GM21381 (cell line): ENCODE measurements at regions not wholly inside any gene's neighbourhood (a gene's known extent, or its start where the extent isn't known, plus 50 kb on each side); places are given as distances from the start of the nearest gene placed in this dataset.

ENCODE experiments used
- ATAC-seq: cut with Tn5 transposase; IDR thresholded peaks from one replicate; pipeline ENCODE4 v1.9.1; 2021; ENCODE audit warnings: mild to moderate bottlenecking, moderate library complexity; ENCODE audit not compliant: unreplicated experiment

DNA sequence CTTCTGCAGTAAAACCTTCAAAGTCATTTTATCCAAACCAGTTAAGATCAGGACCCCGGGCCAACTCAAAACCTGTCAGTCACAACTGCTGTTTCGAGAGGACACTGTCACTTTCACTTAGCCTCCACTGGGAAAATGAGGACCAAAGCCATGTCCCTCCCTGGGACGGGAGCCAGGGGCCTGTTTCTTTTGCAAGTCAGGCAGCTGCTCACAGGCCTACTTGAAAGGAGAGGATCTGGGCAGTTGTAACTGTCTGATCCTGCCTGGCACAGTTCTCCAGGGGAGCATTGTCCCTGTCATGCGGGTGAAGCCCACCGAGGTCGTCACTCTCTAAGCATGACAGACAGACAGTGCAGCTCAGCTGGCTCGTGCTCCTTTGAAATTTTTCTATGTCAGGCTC lies 276.2 kb downstream of the NPIPA8 start:
- no peak for ATAC-seq

DNA sequence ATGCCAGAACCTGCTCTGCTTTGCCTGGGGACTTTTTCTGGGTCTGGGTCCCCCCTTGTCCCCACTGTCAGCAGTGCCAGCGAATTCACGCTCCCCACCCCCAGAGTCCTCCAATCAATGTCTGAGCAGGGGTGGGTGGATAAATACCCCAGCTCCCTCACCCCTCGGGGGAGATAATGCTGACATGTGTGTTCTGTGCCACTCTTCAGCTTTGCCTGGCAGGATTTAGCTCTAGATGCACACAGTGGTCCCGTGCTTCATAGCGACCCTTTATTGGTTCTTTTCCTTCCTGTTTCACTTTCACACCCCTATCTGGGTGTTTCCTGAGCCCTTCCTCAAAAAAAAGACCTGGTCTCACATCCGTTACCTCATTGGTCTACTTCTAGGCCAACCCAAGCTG lies 277.0 kb downstream of the NPIPA8 start:
- no peak for ATAC-seq

DNA sequence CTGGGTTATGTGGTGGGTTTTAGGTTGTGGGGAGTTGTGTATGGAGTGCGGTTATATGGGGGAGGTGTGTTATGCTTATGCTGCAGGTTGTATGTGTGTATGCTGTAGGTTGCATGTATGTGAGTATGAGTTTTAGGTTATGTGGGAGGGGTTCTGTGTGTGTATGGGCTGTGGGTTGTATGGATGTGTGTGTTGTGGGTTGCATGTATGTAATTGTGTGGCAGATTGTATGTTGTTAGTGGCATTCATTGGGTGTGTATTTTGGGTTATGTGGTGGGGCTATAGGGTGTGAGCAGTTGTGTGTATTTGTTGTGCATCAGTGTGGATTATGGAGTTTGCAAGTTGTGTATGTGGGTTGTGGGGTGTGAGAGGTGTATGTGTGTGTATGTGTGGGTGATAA lies 277.4 kb downstream of the NPIPA8 start:
- ATAC-seq = no peak

DNA sequence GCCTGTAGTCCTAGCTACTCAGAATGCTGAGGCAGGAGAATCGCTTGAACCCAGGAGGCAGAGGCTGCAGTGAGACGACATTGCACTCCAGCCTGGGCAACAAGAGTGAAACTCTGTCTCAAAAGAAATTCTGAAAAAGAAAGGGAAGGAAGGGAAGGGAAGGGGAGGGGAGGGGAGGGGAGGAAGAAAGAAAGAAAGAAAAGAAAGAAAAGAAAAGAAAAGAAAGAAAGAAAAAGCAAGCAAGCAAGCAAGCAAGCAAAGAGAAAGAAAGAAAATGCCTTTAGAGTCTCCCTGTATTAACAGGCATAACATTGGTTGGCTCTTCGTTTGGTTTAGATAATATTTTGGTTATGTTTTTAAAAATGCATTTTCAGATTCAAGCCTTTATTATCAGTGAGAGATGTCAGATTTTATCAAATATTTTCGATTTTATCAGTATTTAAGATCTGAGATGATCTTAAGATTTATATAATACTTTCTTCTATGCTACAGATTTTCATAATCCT lies 281.1 kb downstream of the NPIPA8 start:
- no peak for ATAC-seq

DNA sequence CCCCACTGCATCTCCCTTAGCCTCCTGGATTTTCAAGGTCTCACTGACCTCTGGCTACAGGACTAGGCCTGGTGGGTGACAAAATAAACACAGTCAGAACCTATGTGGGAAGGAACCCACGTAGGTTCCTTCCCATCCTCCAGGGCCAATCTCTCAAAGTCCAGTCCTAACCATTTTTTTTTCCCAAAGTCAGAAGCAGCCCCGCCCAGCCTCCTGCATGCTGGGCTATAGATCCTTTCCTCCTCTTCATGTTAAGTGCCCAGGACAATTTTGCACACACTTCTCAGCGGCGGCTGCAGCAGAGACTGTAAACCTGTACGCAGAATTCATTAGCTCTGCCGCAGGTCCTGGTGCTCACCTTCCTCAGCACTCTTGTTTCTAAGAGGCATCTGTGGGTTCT lies 285.8 kb downstream of the NPIPA8 start:
- no peak for ATAC-seq

DNA sequence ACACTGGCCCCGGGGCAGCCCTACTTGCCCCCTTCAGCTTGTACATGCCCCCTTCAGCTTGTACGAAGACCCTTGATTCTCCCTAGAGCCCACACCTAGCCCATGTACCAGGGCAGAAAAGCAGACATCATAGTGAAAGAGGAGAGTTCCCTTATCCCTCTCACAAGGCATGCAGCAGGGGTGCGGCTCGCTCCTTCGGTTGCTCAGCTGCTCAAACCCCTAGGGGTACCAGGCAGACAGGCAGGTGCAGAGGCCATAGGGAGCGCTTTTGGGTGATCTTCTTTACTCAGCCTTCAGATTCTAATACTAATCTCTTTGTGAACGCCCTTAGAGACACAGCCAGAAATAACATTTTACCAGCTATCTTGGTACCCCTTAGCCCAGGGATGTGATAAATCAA lies 286.3 kb downstream of the NPIPA8 start:
- no peak for ATAC-seq

DNA sequence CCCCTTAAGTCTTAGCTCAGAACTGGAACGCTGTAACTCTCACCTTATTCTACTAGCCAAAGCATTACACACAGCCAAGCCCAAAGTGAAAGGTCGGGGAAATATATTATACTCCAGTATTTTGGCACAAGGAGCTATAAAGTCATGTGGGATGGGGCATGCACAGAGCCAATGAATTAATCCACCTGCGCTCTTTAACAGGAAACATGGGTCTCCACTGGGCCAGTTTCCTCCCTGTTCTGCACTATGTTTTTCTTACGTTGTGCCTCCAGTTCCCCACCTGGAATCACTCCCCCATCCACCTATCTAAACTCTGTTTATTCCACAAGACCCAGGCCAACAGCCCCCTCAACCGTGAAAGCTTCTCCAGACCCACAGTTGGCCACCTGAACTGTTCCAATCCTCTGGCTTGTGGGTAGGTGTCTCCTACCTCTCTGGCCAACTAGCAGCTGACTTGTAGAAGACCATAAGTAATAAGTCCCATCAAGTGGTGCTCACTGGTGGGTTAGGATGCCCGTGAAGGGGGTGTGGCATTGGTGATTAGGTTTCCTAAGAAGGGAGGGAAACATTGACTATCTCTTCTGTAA lies 286.9 kb downstream of the NPIPA8 start:
- ATAC-seq = no peak

DNA sequence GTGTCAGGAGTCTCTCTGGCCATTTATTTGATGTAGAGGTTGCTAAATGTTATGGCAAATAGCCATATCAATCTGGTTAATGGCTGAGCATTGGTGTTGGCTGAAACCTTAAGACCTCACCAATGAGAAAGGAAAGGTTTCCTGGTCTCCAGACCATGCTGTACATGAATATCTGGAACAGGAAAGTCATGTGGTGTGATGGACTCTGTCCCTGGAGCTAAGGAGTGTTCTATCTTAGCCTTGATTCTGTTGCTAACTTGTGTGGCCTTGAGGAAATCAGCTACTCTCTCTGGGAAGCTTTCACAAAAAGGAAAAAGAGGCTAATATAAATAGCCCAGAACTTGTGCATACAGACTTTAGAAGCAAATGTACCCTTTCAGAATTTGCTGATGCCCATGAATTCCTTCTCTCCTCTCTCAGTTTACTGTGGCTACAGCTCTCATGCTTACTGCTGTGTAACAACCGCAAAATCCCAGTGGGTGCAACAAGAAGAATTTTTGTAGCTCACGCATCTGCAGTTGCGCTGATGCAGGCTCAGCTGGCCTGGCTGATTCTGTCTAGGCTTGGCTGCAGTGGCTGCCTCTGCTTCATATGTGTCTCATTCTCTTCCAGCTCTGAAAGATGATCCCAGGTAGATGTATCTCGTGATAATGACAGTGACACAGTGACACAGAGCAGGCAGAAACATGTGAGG lies 287.5 kb downstream of the NPIPA8 start:
- ATAC-seq = no peak

DNA sequence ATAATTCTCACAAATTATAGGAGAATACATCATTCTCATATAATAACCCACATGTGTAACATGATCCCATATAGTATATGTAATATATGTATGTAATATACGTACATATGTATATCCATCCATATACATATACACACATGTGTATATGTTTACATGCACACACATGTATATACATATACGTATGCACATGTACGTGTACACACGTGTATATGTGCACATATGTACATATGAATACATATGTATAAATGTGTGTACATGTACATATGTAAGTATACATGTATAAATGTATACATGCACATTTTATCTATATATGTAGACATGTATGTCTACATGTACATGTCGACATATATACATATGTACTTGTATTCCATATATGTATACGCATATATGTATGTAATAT lies 288.8 kb downstream of the NPIPA8 start:
- no peak for ATAC-seq

DNA sequence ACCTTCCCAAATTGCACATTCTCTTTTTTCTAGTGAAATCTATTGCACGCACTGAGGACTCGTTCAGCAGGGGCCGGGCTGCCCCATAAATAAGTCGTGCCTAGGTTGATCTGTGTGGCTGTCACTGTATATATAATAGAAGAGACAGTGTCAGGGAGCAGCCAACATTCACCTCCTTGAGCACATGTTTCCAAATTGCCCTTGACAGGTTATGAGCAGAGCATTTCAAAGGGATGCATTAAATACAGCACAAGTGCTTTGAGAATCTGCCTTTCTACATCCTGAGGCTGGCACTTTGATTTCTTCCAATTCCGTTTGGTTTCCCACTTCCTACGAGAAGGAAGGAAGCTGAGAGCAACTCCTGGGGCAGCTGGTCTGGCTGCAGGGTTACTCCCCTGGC lies 291.2 kb downstream of the NPIPA8 start:
- ATAC-seq = no peak

DNA sequence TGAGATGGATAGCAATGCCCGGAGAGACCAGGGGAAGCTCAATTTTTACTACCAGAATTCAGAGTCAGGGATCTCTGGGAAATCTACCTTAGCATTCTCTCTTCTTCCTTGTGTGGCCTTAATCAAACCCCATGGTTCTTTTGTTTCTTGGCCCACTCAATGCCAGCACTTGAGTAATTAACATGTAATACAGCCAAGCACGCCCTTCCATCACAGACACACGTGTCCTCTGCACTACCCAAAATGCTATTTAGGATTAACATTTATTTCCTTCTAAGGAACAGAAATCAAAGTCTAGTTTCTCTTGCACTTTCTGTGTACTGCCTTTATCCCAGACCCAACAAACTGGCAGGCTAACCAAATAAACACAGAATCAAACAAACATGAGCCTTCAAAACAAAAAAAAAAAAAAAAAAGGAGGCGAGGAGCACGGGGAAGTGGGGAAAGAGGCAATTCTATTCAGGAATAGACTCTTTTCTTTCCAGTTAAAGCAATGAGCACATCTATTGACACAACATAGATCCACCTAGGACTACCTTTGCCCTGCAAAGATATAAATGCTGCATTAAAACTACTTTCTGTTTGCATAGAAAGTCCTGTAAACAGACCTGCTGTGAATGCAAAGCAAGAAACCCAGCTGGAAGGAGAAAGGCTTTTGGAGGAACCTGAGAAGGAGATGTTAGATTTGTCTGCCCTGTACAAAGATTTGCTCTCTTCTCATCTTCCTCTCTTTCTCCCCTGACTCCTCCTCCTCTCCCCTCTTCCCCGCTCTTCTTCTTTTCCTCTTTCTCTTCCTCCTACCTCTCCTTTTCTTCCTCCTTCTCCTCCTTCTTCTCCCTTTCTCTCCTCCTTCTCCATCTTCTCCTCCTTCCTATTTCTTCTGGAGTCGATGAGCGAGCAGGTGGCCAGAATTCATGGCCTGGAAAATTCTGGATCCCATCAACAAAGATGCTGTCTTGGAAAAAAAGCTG lies 294.4 kb downstream of the NPIPA8 start:
- ATAC-seq = no peak

DNA sequence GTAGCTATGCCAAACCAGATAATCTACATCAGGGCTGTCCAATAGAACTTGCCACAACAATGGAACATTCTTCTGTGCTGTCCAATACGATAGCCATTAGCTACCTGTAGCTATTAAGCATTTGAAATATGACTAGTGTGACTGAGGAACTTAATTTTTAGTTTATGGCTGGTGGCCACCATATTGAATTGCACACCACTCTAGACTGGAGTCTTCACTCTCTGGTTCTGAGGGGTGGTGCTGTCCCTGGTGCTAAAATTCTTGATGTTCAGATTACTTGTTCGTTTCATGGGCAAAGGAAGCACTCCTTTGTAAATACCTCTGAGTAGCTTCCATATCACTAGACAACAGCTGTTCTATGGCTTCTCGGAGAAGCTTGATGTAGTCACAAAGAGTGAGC lies 296.6 kb downstream of the NPIPA8 start:
- no peak for ATAC-seq

DNA sequence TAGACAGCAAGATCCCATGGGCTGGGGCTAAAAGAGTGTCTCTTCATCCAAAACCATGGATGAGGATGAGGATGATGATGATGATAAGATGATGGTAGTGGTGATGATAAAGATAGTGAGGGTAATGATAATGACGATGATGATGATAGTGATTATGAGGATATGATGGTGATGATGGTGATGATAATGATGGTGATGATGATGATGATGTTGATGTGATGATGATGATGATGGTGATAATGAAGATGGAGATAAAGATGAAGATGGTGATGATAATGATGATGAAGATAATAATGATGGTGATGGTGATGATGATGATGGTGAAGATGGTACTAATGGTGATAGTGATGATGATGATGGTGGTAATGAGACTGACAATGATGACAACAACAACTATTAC lies 299.5 kb downstream of the NPIPA8 start:
- no peak for ATAC-seq

DNA sequence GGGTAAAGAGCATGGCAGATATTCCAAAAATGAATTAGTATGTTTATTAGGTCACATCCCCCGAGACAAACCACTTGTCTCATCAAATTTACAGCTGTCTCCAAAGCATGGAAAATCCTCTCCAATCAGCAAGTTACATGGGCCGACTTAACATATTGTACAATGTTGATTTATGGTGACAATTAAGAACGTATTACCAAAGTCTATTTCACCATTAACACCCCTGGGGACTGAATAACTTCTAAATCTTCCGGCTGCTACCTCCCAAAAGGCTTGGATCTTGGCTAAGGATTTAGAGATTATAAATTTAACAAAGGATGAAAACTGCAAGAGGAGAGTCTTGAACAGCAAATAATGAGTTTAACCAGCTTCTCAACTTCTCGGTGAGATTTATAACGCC lies 311.9 kb downstream of the NPIPA8 start:
- no peak for ATAC-seq

DNA sequence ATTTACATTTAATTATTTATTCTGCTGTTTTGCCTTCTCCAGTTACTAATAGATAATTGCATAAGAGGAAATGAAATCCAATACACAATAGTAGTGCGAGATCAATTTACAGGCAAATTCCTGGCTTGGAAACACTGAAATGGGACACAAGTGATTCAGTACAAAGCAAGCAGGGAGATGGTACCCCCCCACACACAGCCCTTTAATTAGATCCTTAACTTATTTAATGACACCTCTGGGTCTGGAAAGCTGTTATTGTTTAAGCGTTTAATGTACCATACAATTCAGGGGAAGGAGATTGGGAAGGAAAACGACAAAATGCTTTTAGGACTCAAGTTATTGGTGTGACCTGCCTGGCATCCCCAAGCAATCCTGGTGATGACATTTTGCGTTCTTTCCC lies 318.2 kb downstream of the NPIPA8 start:
- no peak for ATAC-seq

DNA sequence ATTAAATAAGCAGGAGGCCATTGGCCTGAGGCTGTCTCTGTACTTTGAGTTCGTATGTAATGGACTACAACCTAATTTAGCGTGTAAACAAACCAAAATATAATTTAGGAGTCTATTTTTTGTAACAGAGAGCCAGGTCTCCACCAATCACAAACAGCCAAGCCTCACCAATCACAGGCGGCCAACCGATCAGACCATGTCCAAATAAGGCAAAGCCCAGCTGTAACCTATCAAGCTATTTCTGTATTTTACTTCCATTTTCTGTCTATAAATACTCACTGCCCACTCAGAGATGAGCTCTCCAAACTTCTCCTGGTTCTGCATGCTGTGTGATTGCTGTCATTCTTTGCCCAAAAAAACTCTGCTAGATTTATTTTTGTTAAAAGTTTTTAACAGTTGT lies 322.7 kb downstream of the NPIPA8 start:
- ATAC-seq = no peak

DNA sequence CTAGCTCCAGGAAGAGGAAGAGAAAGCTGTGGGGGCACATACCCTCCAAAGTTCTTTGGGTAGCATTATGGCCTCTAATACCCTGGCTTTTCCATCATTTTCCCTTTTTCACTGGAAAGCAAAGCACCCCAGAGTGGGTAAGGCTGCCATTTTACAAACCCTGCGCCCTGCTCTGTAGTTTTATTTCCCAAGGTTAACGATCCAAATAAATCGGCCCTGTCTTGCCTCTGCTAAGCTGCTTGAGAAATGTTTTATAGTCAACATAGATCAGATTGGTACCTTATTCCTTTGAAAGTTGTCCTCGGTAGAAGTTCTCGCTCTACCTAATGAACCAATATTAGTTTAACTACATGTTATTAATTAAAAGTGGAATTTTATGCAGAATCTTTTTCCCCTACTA lies 328.2 kb downstream of the NPIPA8 start:
- no peak for ATAC-seq

DNA sequence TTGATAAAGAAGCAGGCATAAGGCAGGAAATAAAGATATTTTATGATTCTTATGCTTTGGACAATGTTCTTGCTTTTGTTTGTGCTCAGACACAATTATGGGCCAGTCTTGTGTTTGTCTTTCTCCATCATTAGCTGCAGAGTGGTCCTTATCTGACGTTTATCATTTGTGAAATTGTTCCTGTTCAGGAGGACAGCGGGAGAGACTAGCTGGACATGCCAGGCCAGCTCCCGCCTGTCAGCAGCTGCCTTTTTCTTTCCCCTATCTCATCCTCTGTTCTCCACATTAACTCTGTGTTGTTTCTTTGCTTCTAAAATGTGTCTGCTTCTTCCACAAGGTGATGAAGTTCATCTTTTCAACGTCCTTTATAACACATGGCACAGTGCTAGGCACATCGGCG lies 333.5 kb downstream of the NPIPA8 start:
- no peak for ATAC-seq

DNA sequence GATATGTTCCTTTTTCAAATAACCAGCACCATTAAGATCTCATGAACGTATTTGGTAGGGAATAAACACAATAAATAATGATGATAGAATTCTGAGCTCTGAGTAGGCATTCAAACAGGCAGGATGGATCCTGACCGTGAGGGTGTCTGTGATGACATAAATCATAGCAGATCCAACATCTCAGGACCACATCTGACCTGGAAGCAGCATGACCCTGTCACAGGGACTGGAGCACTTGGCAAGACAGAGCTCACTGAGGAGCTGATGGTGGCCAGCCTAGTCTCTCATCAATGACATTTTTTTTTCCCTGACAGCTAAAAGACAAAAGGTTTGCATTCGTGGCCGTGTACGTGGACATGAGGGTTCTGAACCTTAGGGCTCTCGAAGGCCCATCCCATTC lies 337.5 kb downstream of the NPIPA8 start:
- no peak for ATAC-seq

DNA sequence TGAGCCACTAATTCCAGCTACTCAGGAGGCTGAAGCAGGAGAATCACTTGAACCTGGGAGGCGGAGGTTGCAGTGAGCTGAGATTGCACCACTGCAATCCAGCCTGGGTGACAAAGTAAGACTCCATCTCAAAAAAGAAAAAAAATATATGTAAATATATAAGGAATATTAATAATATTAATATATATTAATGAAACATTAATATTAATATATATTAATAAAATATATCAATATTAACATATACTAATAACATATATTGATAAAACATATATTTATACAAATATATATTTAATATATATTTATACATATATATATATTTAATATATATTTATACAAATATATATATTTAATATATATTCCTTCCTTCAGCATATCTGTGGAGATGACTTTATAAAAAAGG lies 338.0 kb downstream of the NPIPA8 start:
- ATAC-seq = no peak

DNA sequence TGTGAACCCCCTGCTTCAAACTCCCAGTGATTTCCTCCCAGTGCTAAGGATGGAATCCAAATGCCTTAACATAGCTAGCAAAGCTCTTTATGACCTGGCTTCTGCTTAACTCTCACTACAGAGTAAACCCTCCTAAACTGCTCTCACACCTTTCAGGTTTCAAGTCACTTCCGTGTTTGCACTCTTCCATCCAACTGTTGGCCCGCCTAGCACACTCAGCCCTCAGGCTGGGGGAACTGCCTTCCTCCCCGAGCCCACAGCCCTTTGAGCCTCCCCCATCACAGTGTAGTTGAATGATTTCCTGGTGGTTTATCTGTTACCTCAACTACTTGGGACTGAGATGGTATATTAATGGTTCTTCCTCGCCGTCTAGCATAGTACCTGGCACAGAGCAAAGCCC lies 342.5 kb downstream of the NPIPA8 start:
- ATAC-seq = no peak

DNA sequence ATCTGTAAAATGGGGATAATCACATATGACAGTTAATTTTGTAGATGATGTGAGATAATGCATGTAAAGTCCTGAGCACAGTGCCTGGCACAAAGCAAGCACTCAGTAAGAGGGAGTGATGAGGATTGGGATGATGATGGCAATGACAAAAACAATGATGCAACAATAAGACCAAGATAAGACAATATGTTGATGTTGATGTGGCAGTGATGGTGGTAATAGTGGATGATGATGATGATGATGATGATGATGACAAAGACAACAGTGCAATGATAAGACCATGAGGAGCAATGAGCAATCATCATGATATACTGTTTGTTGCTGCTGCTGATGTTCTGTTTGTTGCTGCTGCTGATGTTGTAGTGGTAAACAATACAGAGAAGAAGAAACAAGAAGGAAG lies 344.1 kb downstream of the NPIPA8 start:
- ATAC-seq = no peak
